ENCODE measurements at regions not wholly inside any gene's neighbourhood (a gene's known extent, or its start where the extent isn't known, plus 50 kb on each side); places are given as distances from the start of the nearest gene placed in this dataset.

GRCh38 chr9:83147315-83148149, 84.6 kb upstream of the RASEF start (continued):
- TF ChIP-seq HOXA7 (CRISPR knock-in tag; IDR thresholded peaks at IDR 0.05) (no peak), CBX8 (IDR thresholded peaks at IDR 0.05) (no peak), EP300 (IDR thresholded peaks at IDR 0.05) (no peak), HOXB5 (CRISPR knock-in tag; IDR thresholded peaks at IDR 0.05) (no peak)

- H3K4me1 ChIP-seq = peaks cover 5% of the 10 kb centered on the region; the same call in 2 of the 3 replicates
- no peak overlapping the region for H3K27ac ChIP-seq
- no peak overlapping the region for H3K4me3 ChIP-seq
- no peak for TF ChIP-seq TFCP2L1 (CRISPR knock-in tag; IDR thresholded peaks at IDR 0.05)
- no peak for TF ChIP-seq RNF2 (IDR thresholded peaks at IDR 0.05; ENCODE audit: borderline replicate concordance, low read depth)
- no peak for TF ChIP-seq HOXA7 (CRISPR knock-in tag; IDR thresholded peaks at IDR 0.05)
- TF ChIP-seq HOXB13 (CRISPR knock-in tag; IDR thresholded peaks at IDR 0.05; ENCODE audit: low read depth) = no peak
- TF ChIP-seq REST (IDR thresholded peaks at IDR 0.05) = no peak
- TF ChIP-seq NFE2L2 (conservative IDR thresholded peaks at IDR 0.05; ENCODE audit: low read length) = no peak
- no peak for TF ChIP-seq KDM5A (IDR thresholded peaks at IDR 0.05)
- TF ChIP-seq FOXS1 (CRISPR knock-in tag; IDR thresholded peaks at IDR 0.05) = no peak
- TF ChIP-seq SMC3 (IDR thresholded peaks at IDR 0.05) = no peak
- no peak for TF ChIP-seq BHLHE40 (IDR thresholded peaks at IDR 0.05; ENCODE audit: low read depth, low read length)
- no peak for TF ChIP-seq RFX5 (IDR thresholded peaks at IDR 0.05)
- TF ChIP-seq E2F6 (IDR thresholded peaks at IDR 0.05; ENCODE audit: borderline replicate concordance, low read depth) = no peak
- TF ChIP-seq HDAC2 (IDR thresholded peaks at IDR 0.05) = no peak
- no peak for TF ChIP-seq HMGXB4 (CRISPR knock-in tag; IDR thresholded peaks at IDR 0.05; ENCODE audit: borderline replicate concordance)
- no peak for TF ChIP-seq HOXB5 (CRISPR knock-in tag; IDR thresholded peaks at IDR 0.05)
- TF ChIP-seq MAFK (IDR thresholded peaks at IDR 0.05; ENCODE audit: partially characterized antibody) = no peak
- TF ChIP-seq CHD4 (IDR thresholded peaks at IDR 0.05; ENCODE audit: borderline replicate concordance) = no peak
- no peak for TF ChIP-seq JUN (IDR thresholded peaks at IDR 0.05)
- POLR2A ChIA-PET = no interaction called here
- no peak for DNase-seq (ENCODE audit: low read depth in 1 of 2, low spot score in 1 of 2)
- CTCF ChIA-PET = no interaction called here
- WGBS (ENCODE audit: missing lambda C conversion rate) = 45% methylated on average over 4 of the region's 4 CpGs
- FAIRE-seq = no peak
- H3K4me2 ChIP-seq = no peak overlapping the region
- no peaks in the 10 kb centered on the region for H3K9me3 ChIP-seq
- ATAC-seq = no peak
Measured at GRCh38 chr9:83146325-83146724, 83.4 kb upstream of the RASEF start.

- H3K4me3 ChIP-seq = no peak overlapping the region
- no peaks in the 10 kb centered on the region for H3K9me3 ChIP-seq
- ATAC-seq = no peak
- POLR2A ChIA-PET = no interaction called here
- CTCF ChIA-PET = no interaction called here
- no peak for DNase-seq (ENCODE audit: low read depth in 1 of 2, low spot score in 1 of 2)
- H3K27ac ChIP-seq = no peak overlapping the region
- no peak overlapping the region for H3K4me2 ChIP-seq
- FAIRE-seq = no peak
- peaks cover 5% of the 10 kb centered on the region; the same call in 2 of the 3 replicates for H3K4me1 ChIP-seq
- TF ChIP-seq EP300 (IDR thresholded peaks at IDR 0.05) = no peak
- TF ChIP-seq POLR2AphosphoS2 (conservative IDR thresholded peaks at IDR 0.05; ENCODE audit: low read length) = no peak
- no peak for TF ChIP-seq POLR2A (IDR thresholded peaks at IDR 0.05; ENCODE audit: low read length)
- no peak for TF ChIP-seq MYC (IDR thresholded peaks at IDR 0.05; ENCODE audit: borderline replicate concordance, low read length)
- no peak for TF ChIP-seq HES2 (IDR thresholded peaks at IDR 0.05)
- no peak for TF ChIP-seq KDM5A (IDR thresholded peaks at IDR 0.05)
- TF ChIP-seq ESRRA (IDR thresholded peaks at IDR 0.05; ENCODE audit: borderline replicate concordance, low read length) = no peak
- TF ChIP-seq CHD4 (IDR thresholded peaks at IDR 0.05; ENCODE audit: borderline replicate concordance) = no peak
- TF ChIP-seq CEBPB (IDR thresholded peaks at IDR 0.05) = no peak
- TF ChIP-seq TFCP2L1 (CRISPR knock-in tag; IDR thresholded peaks at IDR 0.05) = no peak
- TF ChIP-seq FOSL2 (IDR thresholded peaks at IDR 0.05) = no peak
- no peak for TF ChIP-seq FOSL2 (CRISPR knock-in tag; IDR thresholded peaks at IDR 0.05)
- TF ChIP-seq MAX (IDR thresholded peaks at IDR 0.05) = no peak
- no peak for TF ChIP-seq HOXB5 (CRISPR knock-in tag; IDR thresholded peaks at IDR 0.05)
- TF ChIP-seq USF2 (IDR thresholded peaks at IDR 0.05) = no peak
Measured at GRCh38 chr9:83144492-83144891, 81.5 kb upstream of the RASEF start.
